ENCODE measurements at regions not wholly inside any gene's neighbourhood (a gene's known extent, or its start where the extent isn't known, plus 50 kb on each side); places are given as distances from the start of the nearest gene placed in this dataset.

DNA sequence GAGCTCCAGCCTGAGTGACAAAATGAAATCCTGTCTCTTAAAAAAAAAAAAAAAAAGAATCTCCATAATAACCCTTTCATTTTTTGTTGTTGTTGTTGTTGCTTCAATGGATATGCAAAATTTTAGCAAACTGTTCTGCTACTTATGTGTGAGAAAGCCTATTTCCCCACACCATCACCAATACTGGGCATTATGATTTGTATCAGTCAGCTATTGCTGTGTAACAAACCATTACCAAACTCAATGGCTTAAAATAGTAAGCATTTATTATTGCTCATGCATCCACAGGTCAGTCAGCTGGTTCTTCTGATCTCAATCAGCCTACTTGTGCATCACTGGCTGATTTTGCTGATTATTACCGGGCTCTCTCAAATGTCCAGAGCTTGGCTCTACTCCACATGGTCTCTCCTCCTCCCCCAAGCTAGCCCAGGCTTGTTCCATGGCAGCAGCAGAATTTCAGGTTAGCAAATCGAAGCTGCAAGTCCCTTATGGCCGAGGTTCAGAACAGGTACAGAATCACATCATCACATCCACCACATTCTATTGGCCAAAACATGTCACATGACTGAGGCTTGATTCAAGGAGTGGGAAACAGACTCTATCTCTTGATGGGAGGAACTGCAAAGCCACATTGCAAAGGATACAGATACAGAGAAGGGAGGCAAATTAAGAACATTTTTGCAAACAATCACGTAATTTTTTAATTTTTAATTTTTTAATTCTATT is 135.1 kb downstream of the MN1 start:
- no peak for DNase-seq (ENCODE audit: low spot score)

DNA sequence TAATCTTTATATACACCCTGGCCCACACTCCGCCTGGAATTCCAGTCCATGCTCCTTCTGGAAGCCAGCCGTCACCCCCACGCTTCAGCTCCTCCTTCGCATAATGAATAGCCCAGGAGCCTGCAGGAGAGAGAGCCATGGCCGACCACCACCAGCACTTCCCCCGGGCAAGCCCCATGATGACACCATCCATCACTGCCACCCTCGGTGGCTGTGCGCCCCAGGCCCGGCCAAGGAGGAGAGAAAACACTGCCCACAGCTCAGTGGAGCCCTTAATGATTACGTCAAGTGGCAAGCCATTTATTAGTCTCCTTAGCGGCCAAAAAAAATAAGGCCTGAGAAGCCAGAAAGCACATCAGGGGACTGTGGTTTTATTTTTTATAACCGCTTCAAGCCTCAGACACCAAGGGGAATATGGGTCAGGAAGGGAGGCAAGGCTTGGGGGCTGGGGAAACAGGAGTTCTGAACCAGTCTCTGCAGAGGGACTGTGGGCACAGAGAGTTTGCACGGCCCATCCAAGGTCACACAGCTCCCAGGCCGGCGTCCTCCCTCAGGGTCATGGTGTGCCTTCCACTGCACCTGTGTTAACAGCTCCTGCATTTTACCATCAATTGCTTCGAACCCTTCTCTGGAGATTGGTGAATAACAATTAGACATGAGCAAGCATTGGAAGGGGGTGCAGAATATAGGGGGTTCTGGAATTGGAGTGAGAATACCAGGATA is 134.3 kb downstream of the MN1 start:
- no peak for DNase-seq (ENCODE audit: low spot score)

DNA sequence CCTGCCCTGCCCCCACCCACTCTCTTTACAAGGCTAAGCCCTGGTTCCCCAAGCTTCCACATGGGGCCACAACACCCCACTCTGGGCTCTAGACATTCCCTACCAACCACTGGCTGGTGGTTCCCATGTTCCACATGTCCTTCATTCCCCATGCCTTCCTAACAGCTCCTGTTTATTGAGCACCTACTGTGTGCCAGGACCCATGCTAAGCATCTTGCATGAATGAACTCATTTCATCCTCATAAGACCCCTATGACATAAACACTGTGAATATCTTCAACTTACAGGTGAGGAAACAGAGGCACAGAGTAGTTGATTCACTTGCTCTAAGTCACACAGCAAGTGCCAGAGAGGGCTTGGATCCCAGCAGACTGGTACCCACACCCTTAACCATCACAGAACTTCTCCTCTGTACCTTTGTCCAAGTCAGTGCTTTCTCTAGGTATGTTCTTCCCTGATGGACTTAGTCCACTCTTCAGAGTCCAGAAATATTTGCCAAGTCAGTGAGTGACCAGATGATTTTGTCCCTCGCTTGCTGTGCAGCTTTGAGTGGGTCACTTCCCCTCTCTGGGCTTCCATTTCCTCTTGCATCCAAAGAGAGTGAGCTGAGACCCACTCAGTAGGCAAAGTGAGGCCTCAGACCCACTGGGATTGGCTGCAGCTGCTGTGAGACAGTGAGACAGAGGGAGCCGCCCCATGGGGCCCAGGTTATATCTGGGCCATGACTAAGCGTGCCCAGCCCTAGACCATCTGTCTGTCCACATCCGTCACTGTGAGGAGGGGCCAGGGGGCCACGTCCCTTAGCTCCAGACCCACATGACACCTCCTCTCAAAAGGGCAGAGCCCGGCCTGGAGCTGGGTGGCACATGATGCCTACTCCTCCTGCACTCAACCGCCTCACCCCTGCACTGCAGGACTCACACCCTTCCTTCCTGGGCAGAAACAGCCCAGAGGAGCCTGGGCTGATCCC is 132.4 kb downstream of the MN1 start:
- DNase-seq (ENCODE audit: low spot score) = peak; percentile 81

DNA sequence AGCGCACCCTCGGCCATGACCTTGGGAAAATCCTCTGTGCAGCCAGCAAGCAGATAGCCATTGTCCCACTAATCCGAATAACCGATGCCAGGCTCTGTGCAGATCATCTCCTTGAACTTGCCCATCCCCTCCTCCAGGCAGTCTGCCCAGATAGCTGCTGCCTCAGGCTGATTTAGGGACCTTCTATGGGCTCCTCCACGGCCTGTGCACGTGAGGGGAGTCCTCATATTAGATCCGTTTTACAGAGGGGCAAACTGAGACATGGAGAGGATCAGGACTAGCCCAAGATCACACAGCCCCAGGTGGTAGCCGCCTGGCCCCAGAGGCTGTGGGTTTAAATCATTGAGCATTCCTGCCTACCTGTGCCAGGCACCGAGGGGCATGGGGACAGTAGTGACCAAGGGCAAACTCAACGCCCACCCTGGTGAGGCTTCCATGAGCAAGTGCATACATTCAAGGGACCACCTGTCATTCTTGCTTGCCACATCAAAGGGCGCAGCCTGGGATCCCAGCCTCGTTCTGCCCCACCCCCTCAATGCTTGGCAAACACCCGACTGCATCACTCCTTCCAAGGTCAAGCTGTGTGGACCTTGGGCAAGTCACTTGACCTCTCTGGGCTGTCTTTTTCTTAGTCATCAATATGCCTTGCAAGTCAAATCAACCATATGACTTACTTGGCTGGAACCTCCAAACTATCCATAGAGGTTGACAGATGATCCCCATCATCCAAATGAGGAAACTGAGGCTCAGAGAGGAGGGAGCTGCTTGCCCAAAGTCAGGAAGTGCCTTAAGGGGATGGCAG is 131.6 kb downstream of the MN1 start:
- peak; percentile 31 for DNase-seq (ENCODE audit: low spot score)

DNA sequence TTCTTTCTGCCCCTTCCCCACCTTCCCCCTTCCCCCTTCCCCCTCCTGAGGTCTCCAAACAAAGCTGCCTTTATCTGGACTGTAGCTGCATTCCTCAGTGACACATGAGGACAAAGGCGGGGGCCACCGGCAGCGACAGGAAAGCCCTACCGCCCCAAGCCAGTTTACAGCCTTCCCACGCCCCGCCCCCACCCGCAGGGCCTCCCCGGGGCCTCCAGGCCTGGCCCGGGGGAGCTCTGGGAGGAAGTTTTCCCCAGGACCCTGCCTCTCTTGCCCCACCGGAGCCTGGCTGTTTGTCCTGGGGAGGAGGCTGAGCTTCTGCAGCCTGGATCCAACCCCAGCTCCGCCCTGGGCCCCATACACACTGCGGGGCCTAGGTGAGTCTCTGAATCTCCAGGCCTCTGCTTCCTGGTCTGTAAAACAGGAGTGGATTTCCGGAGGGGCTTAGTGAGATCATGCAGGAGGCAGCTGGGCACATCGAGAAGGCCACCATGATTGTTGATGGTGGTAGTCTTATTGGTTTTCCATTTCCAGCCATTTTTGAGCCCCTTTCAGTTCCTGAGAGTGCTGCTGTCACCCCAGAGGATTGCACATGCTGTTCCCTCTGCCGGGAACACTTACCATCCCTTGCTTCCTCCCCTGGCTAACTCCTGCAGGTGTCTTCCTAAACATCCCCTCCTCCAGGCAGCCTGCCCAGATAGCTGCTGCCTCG is 130.7 kb downstream of the MN1 start:
- peak; percentile 64 for DNase-seq (ENCODE audit: low spot score)

DNA sequence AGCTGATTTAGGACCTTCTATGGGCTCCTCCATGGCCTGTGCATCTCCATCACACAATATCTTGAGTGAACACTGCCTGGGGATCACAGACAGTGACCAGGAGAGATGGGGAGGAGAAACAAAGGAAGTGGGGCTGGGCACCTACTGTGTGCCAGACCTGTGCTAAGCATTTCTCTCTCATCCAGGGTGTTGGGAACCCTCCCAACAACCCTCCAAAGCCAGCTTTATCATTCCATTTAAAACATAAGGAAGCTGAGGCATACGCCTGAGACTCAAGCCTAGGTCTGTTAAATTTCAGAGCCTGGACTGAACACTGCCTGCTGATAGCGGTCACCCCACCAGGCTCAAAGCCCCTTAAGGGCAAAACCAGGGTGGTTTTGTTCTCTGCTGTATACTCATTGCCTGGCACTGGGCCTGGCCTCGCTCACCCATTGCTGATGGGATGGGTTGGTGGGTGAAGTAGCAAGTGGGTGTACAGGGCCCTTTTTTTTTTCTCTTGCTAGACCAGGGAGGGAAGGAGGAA is 130.1 kb downstream of the MN1 start:
- DNase-seq (ENCODE audit: low spot score) = no peak

DNA sequence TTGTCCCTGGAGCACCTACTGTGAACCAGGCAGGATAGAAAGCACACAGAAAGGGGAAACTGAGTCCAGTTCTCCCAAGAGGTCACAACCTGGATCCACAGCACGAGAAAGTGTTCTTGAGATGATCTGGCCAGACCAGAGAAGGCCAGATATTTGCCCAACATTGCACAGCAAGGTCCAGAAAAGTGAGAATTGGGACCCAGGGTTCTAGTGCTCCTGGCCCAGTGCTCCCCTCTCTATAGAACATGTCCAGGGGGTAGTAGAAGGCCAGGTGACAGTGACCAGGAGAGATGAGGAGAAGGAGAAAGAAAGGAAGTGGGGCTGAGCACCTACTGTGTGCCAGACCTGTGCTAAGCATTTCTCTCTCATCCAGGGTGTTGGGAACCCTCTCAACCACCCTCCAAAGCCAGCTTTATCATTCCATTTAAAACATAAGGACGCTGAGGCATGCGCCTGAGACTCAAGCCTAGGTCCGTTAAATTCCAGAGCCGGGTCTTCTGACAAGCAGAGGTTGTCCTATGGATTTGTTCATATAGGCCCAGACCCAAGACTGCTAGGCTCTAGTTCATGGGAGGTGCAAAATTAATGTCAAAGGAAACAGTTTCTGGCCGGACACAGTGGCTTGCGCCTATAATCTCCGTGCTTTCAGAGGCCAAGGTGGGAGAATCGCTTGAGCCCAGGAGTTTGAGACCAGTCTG is 128.7 kb downstream of the MN1 start:
- DNase-seq (ENCODE audit: low spot score) = no peak

DNA sequence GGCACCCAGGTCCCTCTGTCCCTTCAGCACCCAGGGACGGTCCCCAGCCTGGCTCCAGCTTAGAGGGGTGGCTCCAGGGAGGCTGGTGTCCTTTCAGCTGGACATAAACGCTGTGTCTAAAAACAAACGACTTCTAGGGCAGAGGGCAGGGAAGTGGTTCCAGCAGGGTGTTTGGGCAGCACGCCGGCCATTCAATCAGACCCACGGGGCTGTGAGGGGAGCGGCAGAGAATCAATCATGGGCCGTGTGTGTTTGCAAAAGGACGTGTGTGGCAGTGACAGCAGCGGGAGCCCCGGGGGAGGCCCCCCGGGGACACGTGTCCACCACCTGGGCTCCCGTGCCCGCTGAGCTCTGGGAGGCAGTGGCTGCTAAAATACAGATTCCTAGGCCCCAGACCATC is 127.7 kb downstream of the MN1 start:
- peak; percentile 23 for DNase-seq (ENCODE audit: low spot score)

DNA sequence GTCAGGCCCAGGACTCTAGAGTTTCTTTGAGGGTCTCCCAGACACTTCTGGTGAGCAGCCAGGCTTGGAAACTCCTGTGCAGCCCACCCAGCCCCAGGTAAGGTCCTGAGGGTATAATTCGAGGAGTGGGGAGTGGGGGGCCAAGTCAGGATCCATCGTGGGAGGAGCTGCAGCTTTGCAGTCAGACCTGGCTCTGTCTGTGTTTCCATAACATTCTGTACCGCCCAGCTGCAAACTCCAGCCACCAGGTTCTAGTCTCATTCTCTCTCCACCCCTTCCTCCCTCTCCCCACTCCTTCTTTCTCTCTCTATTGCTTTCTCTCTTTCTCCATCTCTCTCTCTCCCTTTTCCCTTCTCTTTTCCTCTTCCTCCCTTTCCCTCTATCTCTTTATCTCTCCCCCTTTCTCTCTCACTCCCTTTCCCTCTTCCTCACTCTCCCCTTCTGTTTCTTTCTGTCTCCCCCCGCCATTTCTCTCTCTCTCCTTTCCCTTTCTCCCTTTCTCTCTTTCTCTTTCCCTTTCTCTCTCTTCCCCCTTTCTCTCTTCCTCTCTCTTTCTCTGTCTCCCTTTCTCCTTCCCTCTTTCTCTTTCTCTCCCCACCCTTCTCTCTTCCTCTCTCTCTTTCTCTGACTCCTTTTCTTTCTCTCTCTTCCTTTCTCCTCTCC is 127.2 kb downstream of the MN1 start:
- no peak for DNase-seq (ENCODE audit: low spot score)

DNA sequence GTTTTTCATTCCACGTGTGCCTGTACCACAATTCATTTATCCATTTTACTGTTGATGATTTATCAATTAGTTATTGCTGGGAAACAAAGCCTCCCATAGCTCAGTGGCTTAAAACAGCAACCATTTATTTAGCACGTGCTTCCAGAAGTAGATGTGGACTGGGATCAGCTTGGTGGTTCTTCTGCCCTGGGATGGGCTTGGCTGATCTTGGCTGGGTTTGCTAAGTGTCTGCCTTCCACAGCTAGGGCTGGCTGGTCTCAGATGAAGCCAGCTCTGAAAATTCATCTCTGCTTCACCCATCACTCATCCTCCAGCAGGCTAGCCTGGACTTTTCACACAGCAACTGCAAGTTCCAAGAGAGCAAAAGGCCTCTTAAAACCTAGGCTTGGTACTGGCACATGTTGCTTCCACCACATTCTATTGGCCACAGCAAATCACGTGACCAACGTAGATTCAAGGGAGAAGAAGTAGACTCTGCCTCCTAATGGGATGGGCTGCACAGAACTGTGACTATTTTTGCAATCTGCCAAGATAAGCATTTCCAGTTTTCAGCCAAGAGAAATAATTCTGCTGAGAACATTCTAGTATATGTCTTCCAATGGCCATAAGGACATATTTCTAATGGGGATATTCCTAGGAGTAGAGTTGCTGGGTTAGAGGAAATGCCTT is 124.9 kb downstream of the MN1 start:
- peak; percentile 59 for DNase-seq (ENCODE audit: low spot score)

DNA sequence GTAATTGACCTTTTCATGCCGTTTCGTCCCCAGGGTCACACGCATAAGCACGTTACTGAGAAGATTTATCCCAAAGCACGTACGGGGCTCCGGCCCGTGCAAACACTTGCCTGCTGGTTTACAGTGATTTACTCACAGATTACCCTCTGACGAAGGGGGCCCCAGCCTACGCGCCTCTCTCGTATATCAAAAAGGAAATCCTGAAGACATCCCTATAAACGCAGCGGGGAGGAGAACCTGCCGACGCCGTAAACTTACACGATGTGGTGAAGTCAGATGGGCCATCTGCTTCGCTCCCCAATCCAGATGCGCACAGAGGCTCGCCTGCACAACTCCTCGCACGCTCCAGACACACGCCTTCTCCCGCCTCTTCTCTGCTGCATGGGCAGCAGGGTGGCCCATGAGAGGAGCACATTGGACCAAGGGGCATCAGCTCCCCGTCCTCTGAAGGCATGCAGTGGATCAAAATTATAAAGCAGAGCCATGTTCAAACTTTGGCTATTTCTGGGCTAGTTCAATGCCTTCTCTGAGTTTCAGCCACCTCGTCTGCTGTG is 123.6 kb downstream of the MN1 start:
- DNase-seq (ENCODE audit: low spot score) = no peak

DNA sequence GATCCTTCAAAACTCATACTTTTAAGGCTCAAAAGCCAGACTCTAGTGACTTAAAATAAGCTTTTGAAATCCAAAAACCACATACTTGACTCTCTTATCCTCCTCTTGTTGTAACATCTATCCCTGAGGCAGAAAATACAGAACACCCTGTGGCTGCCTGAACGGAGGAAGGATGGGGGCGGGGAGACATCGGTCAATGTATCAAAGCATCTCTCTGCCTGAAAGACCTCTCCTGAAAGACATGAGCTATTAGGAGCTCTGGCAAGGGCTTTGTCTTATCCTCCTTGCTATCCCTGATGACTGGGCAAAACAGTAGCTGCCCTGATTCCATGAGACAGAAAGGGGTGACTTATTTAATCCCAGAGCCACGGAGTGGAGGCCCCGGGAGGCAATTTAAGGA is 122.4 kb downstream of the MN1 start:
- DNase-seq (ENCODE audit: low spot score) = no peak

DNA sequence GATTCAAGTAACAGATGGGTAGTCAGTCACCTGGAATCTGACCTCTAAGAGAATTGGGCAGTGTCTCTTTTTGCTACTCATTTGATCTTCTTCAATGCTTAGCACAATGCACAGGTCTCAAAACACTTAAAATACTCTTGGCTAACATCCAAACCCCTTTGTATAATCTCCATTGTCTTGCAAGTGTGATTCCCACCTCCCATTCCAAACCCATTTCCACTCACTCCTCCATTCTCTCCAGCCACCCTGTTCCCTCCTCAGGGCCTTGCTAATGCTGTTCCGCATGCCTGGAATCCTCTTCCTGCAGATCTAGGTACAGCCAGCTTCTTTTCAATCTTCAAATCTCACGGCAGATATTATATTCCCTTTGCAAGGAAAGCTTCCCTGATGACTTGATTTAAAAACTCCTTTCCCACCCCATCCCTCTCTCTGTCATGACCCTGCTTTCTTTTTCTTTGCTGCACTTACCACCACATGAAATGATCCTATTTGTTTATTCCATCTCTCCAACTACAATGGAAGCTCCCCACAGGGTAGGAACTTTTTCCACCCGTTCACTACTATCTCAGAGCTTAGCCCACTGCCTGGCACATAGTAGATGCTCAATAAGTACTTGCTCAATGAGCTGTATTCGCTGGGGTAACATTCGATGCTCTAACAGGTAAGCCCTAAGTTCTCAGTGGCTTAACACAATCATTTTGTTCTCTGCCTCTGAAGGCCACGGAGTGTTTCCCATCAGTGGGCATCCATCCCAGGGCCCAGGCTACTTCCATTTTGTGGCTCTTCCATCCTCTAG is 121.7 kb downstream of the MN1 start:
- no peak for DNase-seq (ENCODE audit: low spot score)

DNA sequence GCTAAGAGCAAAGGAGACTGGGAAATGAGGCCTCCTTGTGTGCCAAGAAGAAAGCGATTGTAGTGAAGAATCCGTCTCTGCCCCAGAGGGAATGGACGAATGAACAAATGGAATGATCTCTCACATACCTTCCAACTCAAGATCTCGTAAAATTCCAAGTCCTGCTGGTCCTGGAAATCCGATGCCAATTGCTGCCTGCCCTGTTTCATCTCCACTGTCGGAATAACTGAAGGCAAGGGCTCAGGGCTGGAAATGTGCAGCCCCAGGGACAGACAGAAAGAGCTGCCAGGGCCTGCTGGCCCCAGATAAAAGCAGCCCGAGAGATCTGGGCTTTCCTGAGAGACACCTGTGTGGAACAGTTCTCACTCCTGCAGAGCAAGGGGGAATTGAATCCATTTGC is 120.9 kb downstream of the MN1 start:
- no peak for DNase-seq (ENCODE audit: low spot score)

DNA sequence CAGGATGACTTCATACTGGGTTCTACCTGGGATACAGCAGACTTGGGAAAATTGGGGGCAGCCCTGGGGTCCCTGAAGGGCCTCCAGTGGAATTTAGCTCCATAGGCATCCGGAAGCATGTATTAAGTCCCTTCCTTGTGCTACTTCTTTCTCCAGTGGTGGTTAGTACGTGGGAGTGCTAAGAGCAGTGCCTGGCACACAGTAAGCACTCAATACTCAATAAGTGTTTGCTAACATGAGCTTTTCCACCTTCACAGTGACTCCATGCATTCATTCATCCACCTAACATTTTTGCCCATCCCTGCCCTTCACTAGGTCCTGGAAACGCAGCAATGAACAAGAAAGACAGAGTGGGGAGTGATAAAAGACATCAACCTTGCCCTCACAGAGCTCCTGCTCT is 120.5 kb downstream of the MN1 start:
- no peak for DNase-seq (ENCODE audit: low spot score)

DNA sequence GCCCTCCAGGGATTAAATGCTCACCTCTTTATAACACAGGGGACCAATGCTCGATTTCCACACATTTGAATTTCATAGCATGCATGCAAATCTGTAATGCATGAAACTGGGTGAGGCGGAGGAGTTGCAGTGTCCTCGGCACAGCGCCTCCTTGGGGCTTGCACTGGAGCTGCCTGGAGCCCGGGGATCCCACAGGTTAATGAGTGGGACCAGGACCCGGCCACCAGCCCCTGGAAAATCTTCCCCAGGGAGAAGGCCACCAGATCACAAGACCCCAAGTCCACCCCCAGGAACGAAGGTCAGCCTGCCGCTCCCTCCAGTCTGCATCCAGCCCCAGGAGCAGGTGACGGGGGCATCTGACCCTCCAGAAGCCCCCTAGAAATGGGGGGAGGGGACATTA is 119.1 kb downstream of the MN1 start:
- DNase-seq (ENCODE audit: low spot score) = no peak

DNA sequence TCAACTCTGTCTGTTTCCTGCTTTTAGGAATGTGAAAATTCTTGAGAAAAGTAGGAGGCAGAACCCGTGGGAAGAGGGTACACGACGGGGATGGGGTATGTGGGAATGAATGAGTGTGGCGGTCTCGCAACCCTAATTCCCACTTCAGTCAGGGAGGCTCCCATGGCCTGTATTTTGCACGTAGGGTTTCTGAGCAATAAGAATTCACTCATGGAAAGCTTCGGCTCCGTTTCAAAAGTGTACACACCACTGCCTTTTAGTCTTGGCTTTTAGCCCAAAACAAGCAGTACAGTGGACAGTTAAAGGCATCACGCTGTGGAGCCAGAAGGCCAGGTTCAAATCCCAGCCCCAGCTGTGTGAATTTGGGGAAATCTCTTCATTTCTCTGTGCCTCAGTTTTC is 116.7 kb downstream of the MN1 start:
- no peak for DNase-seq (ENCODE audit: low spot score)

DNA sequence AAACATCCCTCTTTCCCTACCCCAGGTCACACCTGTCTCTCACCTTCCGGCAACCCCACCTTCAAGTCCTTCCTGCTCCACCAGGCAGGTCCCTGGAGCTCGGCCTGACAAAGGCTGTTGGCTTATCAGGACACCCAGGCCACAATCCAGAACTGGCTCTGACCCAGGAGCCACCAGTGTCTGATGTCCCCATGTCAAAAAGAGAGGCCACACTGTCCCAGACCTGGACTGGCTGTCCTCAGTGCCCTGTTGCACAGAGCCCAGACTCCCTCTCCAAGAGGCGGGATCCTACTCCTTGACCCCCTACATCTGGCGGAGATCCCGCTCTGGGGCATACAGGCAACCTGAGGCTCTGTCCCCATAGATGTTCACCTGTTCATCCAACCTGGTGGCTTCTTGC is 116.0 kb downstream of the MN1 start:
- DNase-seq (ENCODE audit: low spot score) = no peak

All from hepatic stellate cell (primary cell).